ENCODE measurements at regions not wholly inside any gene's neighbourhood (a gene's known extent, or its start where the extent isn't known, plus 50 kb on each side); places are given as distances from the start of the nearest gene placed in this dataset.

DNA sequence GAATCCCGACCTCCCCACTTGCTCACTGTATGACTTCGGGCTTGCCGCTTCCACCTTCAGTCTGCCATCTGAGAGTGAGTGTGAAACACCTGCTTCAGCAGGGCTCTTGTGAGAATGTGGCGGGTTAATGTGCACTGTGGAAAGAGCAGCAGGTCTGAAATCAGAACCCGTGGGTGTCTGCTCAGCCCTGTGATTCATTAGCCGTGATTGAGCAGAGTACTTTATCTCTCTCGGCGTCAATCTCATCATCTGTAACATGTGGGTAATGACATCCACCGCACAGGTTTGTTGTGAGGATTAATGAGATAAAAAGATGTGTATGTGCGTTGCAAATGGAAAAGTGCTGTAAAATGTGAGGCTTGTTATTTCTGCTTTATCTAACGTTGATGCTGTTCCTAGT is 128.6 kb downstream of the LRATD1 start:
- FAIRE-seq (no peak), ATAC-seq (no peak), DNase-seq (ENCODE audit: extremely low read depth in 1 of 4, low spot score in 3 of 4) (no peak)
- BruUV-seq (replicated peaks), result no TSS peak
- TF ChIP-seq ZNF699 (CRISPR knock-in tag; IDR thresholded peaks at IDR 0.05; ENCODE audit: insufficient replicate concordance) (no peak), COPS2 (conservative IDR thresholded peaks at IDR 0.05) (no peak), CREB1 (IDR thresholded peaks at IDR 0.05) (no peak), CREB1 (CRISPR knock-in tag; IDR thresholded peaks at IDR 0.05) (no peak), ARID1B (IDR thresholded peaks at IDR 0.05) (no peak), FOS (IDR thresholded peaks at IDR 0.05; ENCODE audit: extremely low read depth, insufficient read length) (no peak), ZNF77 (CRISPR knock-in tag; IDR thresholded peaks at IDR 0.05) (no peak)
- TF ChIP-seq, protein P1, sequence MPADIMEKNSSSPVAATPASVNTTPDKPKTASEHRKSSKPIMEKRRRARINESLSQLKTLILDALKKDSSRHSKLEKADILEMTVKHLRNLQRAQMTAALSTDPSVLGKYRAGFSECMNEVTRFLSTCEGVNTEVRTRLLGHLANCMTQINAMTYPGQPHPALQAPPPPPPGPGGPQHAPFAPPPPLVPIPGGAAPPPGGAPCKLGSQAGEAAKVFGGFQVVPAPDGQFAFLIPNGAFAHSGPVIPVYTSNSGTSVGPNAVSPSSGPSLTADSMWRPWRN (IDR thresholded peaks at IDR 0.05; ENCODE audit: low read depth), result no peak
- Histone ChIP-seq H3K9me1 (ENCODE audit: control insufficient read depth, insufficient read depth, low read length) (no peaks in the 10 kb centered on the region), H4K20me1 (replicated peaks; ENCODE audit: control insufficient read depth, insufficient read depth, low read length) (no peaks in the 10 kb centered on the region), H3K4me3 (no peak overlapping the region), H3K4me1 (replicated peaks in 1 of 2; ENCODE audit: control insufficient read depth in 2 of 2, insufficient read depth in 2 of 2, low read length in 2 of 2) (no peaks in the 10 kb centered on the region), H3K27me3 (ENCODE audit: control insufficient read depth in 2 of 2, insufficient read depth in 2 of 2, low read length in 2 of 2) (no peaks in the 10 kb centered on the region), H3K9me3 (replicated peaks; ENCODE audit: control insufficient read depth, insufficient read depth, low read depth, low read length) (no peaks in the 10 kb centered on the region), H3K9ac (ENCODE audit: insufficient read depth in 1 of 2, low read depth in 2 of 2, low read length in 2 of 2) (no peak overlapping the region), H3K4me2 (ENCODE audit: insufficient read depth, low read length) (no peak overlapping the region), H2AFZ (ENCODE audit: low read depth, low read length) (no peak overlapping the region), H3K36me3 (ENCODE audit: control insufficient read depth, insufficient read depth, low read length) (no peaks in the 10 kb centered on the region), H3K27ac (ENCODE audit: extremely low read depth, low read depth, low read length) (no peak overlapping the region), H3K79me2 (ENCODE audit: control insufficient read depth, insufficient read depth, low read length) (no peaks in the 10 kb centered on the region)
- ChIA-PET POLR2A (no interaction called here), CTCF (ENCODE audit: low intra/inter-chr PET ratio) (no interaction called here)
- intact Hi-C loops (cut with micrococcal nuclease), result no loop called here
- WGBS (ENCODE audit: insufficient coverage, low coverage, missing lambda C conversion rate), result 2% methylated on average over 11 of the region's 11 CpGs
- in situ Hi-C loops (cut with MboI), result no loop called here

DNA sequence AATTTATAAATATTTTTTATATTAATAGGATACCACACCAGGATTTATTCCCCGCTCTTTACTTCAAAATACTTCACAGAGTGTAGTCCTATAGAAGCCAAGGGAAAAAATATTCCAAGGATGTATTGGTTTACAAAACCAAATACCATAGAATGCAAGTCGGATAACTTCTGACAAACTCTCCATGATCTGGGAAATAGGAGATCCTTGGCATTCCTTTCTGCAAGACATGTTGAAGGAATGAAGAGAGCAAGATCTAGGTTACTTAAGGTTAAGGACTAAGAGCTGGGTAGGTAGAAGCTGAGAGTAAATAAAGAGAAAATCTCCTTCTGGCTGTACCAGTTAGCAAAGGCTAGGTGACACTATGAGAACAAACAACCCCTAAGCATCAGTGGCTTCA is 141.2 kb downstream of the LRATD1 start:
- no peak overlapping the region for H3K9ac ChIP-seq (ENCODE audit: insufficient read depth in 1 of 2, low read depth in 2 of 2, low read length in 2 of 2)
- ATAC-seq (no peak), FAIRE-seq (no peak), DNase-seq (ENCODE audit: extremely low read depth in 1 of 4, low spot score in 3 of 4) (no peak)
- CTCF ChIA-PET (ENCODE audit: low intra/inter-chr PET ratio), result no interaction called here
- H3K79me2 ChIP-seq (ENCODE audit: control insufficient read depth, insufficient read depth, low read length), result no peaks in the 10 kb centered on the region
- POLR2A ChIA-PET, result no interaction called here
- no peaks in the 10 kb centered on the region for H4K20me1 ChIP-seq (replicated peaks; ENCODE audit: control insufficient read depth, insufficient read depth, low read length)
- no peak overlapping the region for H3K4me3 ChIP-seq
- H3K9me1 ChIP-seq (ENCODE audit: control insufficient read depth, insufficient read depth, low read length), result no peaks in the 10 kb centered on the region
- BruUV-seq (replicated peaks), result no TSS peak
- no peak for TF ChIP-seq ARID1B (IDR thresholded peaks at IDR 0.05)
- intact Hi-C loops (cut with micrococcal nuclease) (no loop called here), in situ Hi-C loops (cut with MboI) (no loop called here)
- WGBS (ENCODE audit: insufficient coverage, low coverage, missing lambda C conversion rate), result 0% methylated on average over 2 of the region's 2 CpGs
- no peaks in the 10 kb centered on the region for H3K27me3 ChIP-seq (ENCODE audit: control insufficient read depth in 2 of 2, insufficient read depth in 2 of 2, low read length in 2 of 2)
- H2AFZ ChIP-seq (ENCODE audit: low read depth, low read length), result no peak overlapping the region
- H3K4me2 ChIP-seq (ENCODE audit: insufficient read depth, low read length), result no peak overlapping the region
- no peaks in the 10 kb centered on the region for H3K4me1 ChIP-seq (replicated peaks in 1 of 2; ENCODE audit: control insufficient read depth in 2 of 2, insufficient read depth in 2 of 2, low read length in 2 of 2)
- no peaks in the 10 kb centered on the region for H3K36me3 ChIP-seq (ENCODE audit: control insufficient read depth, insufficient read depth, low read length)
- H3K9me3 ChIP-seq (replicated peaks; ENCODE audit: control insufficient read depth, insufficient read depth, low read depth, low read length), result no peaks in the 10 kb centered on the region
- H3K27ac ChIP-seq (ENCODE audit: extremely low read depth, low read depth, low read length), result no peak overlapping the region

Measured in K562 (cell line).